Stimulated activated CD8-positive, alpha-beta memory T cell treated with anti-CD3 and anti-CD28 coated beads, Interleukin-7, amount 100 ng/mL, for 24 hours (primary cell): ENCODE measurements at regions not wholly inside any gene's neighbourhood (a gene's known extent, or its start where the extent isn't known, plus 50 kb on each side); places are given as distances from the start of the nearest gene placed in this dataset.

Experiments used
- DNase-seq: peaks from one replicate; pipeline ENCODE4 v3.0.0-alpha.2; 2020; ENCODE audit warnings: low read depth

- DNase-seq, result no peak
These were observed 231.3 kb upstream of the B3GAT1 start for GRCh38 chr11:134643115-134644012.

GRCh38 chr11:134642206-134642605 is 230.2 kb upstream of the B3GAT1 start:
- DNase-seq, result no peak

- DNase-seq, result no peak
These were observed 229.2 kb upstream of the B3GAT1 start for GRCh38 chr11:134640971-134641968.

GRCh38 chr11:134640536-134640935 is 228.5 kb upstream of the B3GAT1 start:
- no peak for DNase-seq

GRCh38 chr11:134639586-134640330 is 227.7 kb upstream of the B3GAT1 start:
- DNase-seq, result no peak

GRCh38 chr11:134638796-134639430 is 226.9 kb upstream of the B3GAT1 start:
- DNase-seq, result no peak

GRCh38 chr11:134637091-134638015 is 225.3 kb upstream of the B3GAT1 start:
- no peak for DNase-seq

- DNase-seq, result no peak
These were observed 224.0 kb upstream of the B3GAT1 start for GRCh38 chr11:134636071-134636470.

GRCh38 chr11:134634897-134635831 is 223.1 kb upstream of the B3GAT1 start:
- no peak for DNase-seq

GRCh38 chr11:134633276-134633675 is 221.2 kb upstream of the B3GAT1 start:
- DNase-seq, result no peak

GRCh38 chr11:134632347-134633119 is 220.5 kb upstream of the B3GAT1 start:
- DNase-seq, result no peak

GRCh38 chr11:134630861-134631260 is 218.8 kb upstream of the B3GAT1 start:
- DNase-seq, result no peak

- DNase-seq, result no peak
These were observed 216.4 kb upstream of the B3GAT1 start for GRCh38 chr11:134628426-134628825.

GRCh38 chr11:134626032-134626431 is 214.0 kb upstream of the B3GAT1 start:
- no peak for DNase-seq

- DNase-seq, result no peak
These were observed 213.6 kb upstream of the B3GAT1 start for GRCh38 chr11:134625631-134626030.

GRCh38 chr11:134625151-134625550 is 213.1 kb upstream of the B3GAT1 start:
- no peak for DNase-seq

GRCh38 chr11:134624166-134624920 is 212.3 kb upstream of the B3GAT1 start:
- no peak for DNase-seq

- DNase-seq, result no peak
These were observed 211.7 kb upstream of the B3GAT1 start for GRCh38 chr11:134623711-134624110.
